Epithelial cell of esophagus (primary cell): ENCODE measurements at regions not wholly inside any gene's neighbourhood (a gene's known extent, or its start where the extent isn't known, plus 50 kb on each side); places are given as distances from the start of the nearest gene placed in this dataset.

Experiments
- DNase-seq: peaks from one replicate; pipeline ENCODE4 v3.0.0; 2010; ENCODE audit warnings: low read depth
- H3K4me3 ChIP-seq: 2 replicates; pipeline ENCODE4 v1.5.1; 2011; ENCODE audit warnings: mild to moderate bottlenecking, low read length, control low read depth
- CTCF ChIP-seq: IDR thresholded peaks from 2 replicates; pipeline ENCODE4 v1.5.1; 2011; ENCODE audit warnings: low read depth, mild to moderate bottlenecking, low read length, control low read depth, inconsistent platforms; ENCODE audit not compliant: insufficient read depth; ENCODE audit errors: missing control alignments

GRCh38 chr2:238589591-238590460 lies 163.1 kb downstream of the ASB1 start:
- TF ChIP-seq CTCF: no peak
- H3K4me3 ChIP-seq: no peak overlapping the region
- no peak for DNase-seq

- DNase-seq: no peak
- TF ChIP-seq CTCF: no peak
- no peak overlapping the region for H3K4me3 ChIP-seq
Observed at GRCh38 chr2:238591732-238592131, 165.0 kb downstream of the ASB1 start.

GRCh38 chr2:238593236-238593635 lies 166.5 kb downstream of the ASB1 start:
- TF ChIP-seq CTCF: no peak
- H3K4me3 ChIP-seq: no peak overlapping the region
- DNase-seq: no peak

GRCh38 chr2:238593678-238594077 lies 167.0 kb downstream of the ASB1 start:
- no peak overlapping the region for H3K4me3 ChIP-seq
- no peak for TF ChIP-seq CTCF
- DNase-seq: no peak

- no peak overlapping the region for H3K4me3 ChIP-seq
- no peak for TF ChIP-seq CTCF
- no peak for DNase-seq
Observed at GRCh38 chr2:238594796-238595749, 168.3 kb downstream of the ASB1 start.

GRCh38 chr2:238595750-238596570 lies 169.2 kb downstream of the ASB1 start:
- no peak for DNase-seq
- no peak for TF ChIP-seq CTCF
- H3K4me3 ChIP-seq: no peak overlapping the region
